ENCODE measurements at regions not wholly inside any gene's neighbourhood (a gene's known extent, or its start where the extent isn't known, plus 50 kb on each side); places are given as distances from the start of the nearest gene placed in this dataset.

GRCh38 chr9:108549184-108549583, 306.6 kb downstream of the ACTL7B start:
- no peak for TF ChIP-seq CTCF (IDR thresholded peaks at IDR 0.05)
- TF ChIP-seq POLR2A (IDR thresholded peaks at IDR 0.05): no peak

All from right lobe of liver (tissue), 4 donors.